ENCODE measurements at regions not wholly inside any gene's neighbourhood (a gene's known extent, or its start where the extent isn't known, plus 50 kb on each side); places are given as distances from the start of the nearest gene placed in this dataset.

DNA sequence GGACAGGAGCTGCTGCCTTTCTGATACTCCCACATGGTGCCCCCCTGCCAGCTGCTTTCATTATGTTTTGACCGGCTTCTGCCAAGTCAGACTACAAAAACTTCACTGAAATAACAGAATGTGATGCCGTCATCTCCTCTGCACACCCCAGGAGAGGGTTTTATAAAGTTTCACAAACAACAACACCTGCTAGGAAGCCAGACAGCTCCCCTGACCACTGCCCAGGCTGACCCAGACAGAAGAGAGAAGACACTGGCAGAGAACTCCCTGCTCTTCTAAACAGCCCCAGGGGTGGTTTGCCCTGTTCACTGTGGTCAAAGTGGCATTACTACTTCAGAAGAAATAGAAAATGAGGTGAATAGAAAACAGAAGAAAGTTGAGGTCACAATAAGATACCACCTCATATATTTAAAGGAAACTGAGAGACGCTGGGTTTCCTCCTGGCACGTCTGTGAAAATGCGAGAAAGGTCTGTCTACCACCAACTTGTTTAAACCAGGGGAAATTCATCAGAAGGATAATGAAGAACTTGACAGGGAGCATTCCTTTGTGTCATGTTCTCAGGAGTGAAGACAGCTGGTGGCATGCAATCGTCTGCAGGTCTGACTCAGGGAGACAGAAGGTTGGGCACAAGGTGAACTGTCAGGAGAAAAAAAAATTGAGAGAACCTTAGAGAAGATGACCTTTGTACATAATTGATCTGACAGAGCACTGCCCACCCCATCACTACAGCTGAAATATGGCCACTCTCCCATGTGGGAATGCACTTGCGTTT lies 119.0 kb upstream of the NFIA start:
- no peaks in the 10 kb centered on the region for H3K4me1 ChIP-seq (ENCODE audit: insufficient read depth, low read length)
- H4K8ac ChIP-seq (replicated peaks; ENCODE audit: insufficient read length, low read depth, low read length) = no peak overlapping the region
- no peak overlapping the region for H2BK5ac ChIP-seq (ENCODE audit: insufficient read length, low read length)
- no peak overlapping the region for H3K23ac ChIP-seq (ENCODE audit: insufficient read length, low read depth, low read length)
- H2AFZ ChIP-seq (ENCODE audit: low read length) = no peak overlapping the region
- H3T11ph ChIP-seq (ENCODE audit: low read length) = no peak overlapping the region
- H2BK120ac ChIP-seq (ENCODE audit: low read depth, low read length, poor library complexity, severe bottlenecking) = no peak overlapping the region
- H4K20me1 ChIP-seq (ENCODE audit: control insufficient read depth, insufficient read depth, insufficient read length) = no peaks in the 10 kb centered on the region
- no peak overlapping the region for H3K4me2 ChIP-seq (ENCODE audit: insufficient read depth, insufficient read length, low read length)
- H2AK5ac ChIP-seq (ENCODE audit: insufficient read length, low read length) = no peak overlapping the region
- no peak overlapping the region for H2BK20ac ChIP-seq (ENCODE audit: low read depth, low read length, poor library complexity, severe bottlenecking)
- H3K79me1 ChIP-seq (ENCODE audit: insufficient read depth, low read depth, low read length, poor library complexity, severe bottlenecking) = no peaks in the 10 kb centered on the region
- H3K9me3 ChIP-seq (ENCODE audit: control insufficient read depth, low read depth, low read length) = peaks cover 25% of the 10 kb centered on the region
- no peak overlapping the region for H3K9ac ChIP-seq (ENCODE audit: extremely low read depth, insufficient read length, low read length)
- WGBS (ENCODE audit: extremely low coverage, insufficient read length, low lambda C conversion rate) = no CpG with 5 or more reads among the region's 7 CpGs
- Mint-ChIP-seq H3K4me3 (no peak overlapping the region), H3K27me3 (ENCODE audit: low read depth) (peaks cover 8% of the 10 kb centered on the region), H3K4me1 (no peaks in the 10 kb centered on the region), H3K36me3 (ENCODE audit: insufficient read depth in 1 of 3, low read depth in 3 of 3) (peaks cover 36 to 41% (median 37%) of the 10 kb centered on the region in 3 experiments), H3K9me3 (peaks cover 47 to 54% of the 10 kb centered on the region in 2 experiments), H3K27ac (no peak overlapping the region)
- H3K79me2 ChIP-seq (ENCODE audit: insufficient read depth, low read length) = no peaks in the 10 kb centered on the region
- no peak overlapping the region for H3K56ac ChIP-seq (ENCODE audit: insufficient read length, low read depth, low read length)
- H4K91ac ChIP-seq (ENCODE audit: insufficient read length, low read depth, low read length) = no peak overlapping the region
- TF ChIP-seq CTCF (conservative IDR thresholded peaks at IDR 0.05) = no peak
- H3K27me3 ChIP-seq (ENCODE audit: insufficient read depth, low read length) = no peaks in the 10 kb centered on the region
- H2BK15ac ChIP-seq (ENCODE audit: low read depth, low read length) = no peak overlapping the region
- H3K23me2 ChIP-seq (ENCODE audit: insufficient read length, low read depth, low read length, poor library complexity, severe bottlenecking) = no peaks in the 10 kb centered on the region
- no peak for DNase-seq
- no peak overlapping the region for H3K14ac ChIP-seq (ENCODE audit: insufficient read depth, low read length)
- no peak overlapping the region for H3K18ac ChIP-seq (ENCODE audit: insufficient read length, low read depth, low read length)
- H3K27ac ChIP-seq (ENCODE audit: insufficient read length, low read depth, low read length) = no peak overlapping the region
- H3K4ac ChIP-seq (ENCODE audit: low read depth, low read length) = no peak overlapping the region
- no peak overlapping the region for H2BK12ac ChIP-seq (ENCODE audit: insufficient read length, low read depth, low read length)
- H4K5ac ChIP-seq (ENCODE audit: insufficient read length, low read depth, low read length) = no peak overlapping the region
